Hematopoietic multipotent progenitor cell treated with erythropoietin and hydrocortisone succinate and interleukin-3 and kit ligand, for 8 days (in vitro differentiated cells): ENCODE measurements at regions not wholly inside any gene's neighbourhood (a gene's known extent, or its start where the extent isn't known, plus 50 kb on each side); places are given as distances from the start of the nearest gene placed in this dataset.

ENCODE experiments used
- DNase-seq: peaks from one replicate; pipeline ENCODE4 v3.0.0-alpha.2; 2015

- no peak for DNase-seq
Measured at GRCh38 chr13:107293924-107294323, 726.0 kb upstream of the ARGLU1 start.

- no peak for DNase-seq
Measured at GRCh38 chr13:107291875-107292274, 723.9 kb upstream of the ARGLU1 start.

GRCh38 chr13:107289540-107289939, 721.6 kb upstream of the ARGLU1 start:
- DNase-seq, result no peak

GRCh38 chr13:107284173-107284572, 716.2 kb upstream of the ARGLU1 start:
- no peak for DNase-seq

GRCh38 chr13:107277911-107278310, 710.0 kb upstream of the ARGLU1 start:
- no peak for DNase-seq

- DNase-seq, result no peak
Measured at GRCh38 chr13:107276936-107277335, 709.0 kb upstream of the ARGLU1 start.

GRCh38 chr13:107275945-107276614, 708.1 kb upstream of the ARGLU1 start:
- DNase-seq, result no peak

- DNase-seq, result no peak
Measured at GRCh38 chr13:107275312-107275711, 707.4 kb upstream of the ARGLU1 start.

- DNase-seq, result no peak
Measured at GRCh38 chr13:107271227-107271626, 703.3 kb upstream of the ARGLU1 start.

- no peak for DNase-seq
Measured at GRCh38 chr13:107266657-107267056, 698.7 kb upstream of the ARGLU1 start.

- DNase-seq, result no peak
Measured at GRCh38 chr13:107258599-107259187, 690.8 kb upstream of the ARGLU1 start.

GRCh38 chr13:107254392-107254791, 686.5 kb upstream of the ARGLU1 start:
- DNase-seq, result no peak

GRCh38 chr13:107252428-107252827, 684.5 kb upstream of the ARGLU1 start:
- no peak for DNase-seq

GRCh38 chr13:107252021-107252420, 684.1 kb upstream of the ARGLU1 start:
- DNase-seq, result no peak

GRCh38 chr13:107251341-107251740, 683.4 kb upstream of the ARGLU1 start:
- DNase-seq, result no peak

GRCh38 chr13:107250628-107251027, 682.7 kb upstream of the ARGLU1 start:
- DNase-seq, result no peak

GRCh38 chr13:107244241-107244640, 676.3 kb upstream of the ARGLU1 start:
- no peak for DNase-seq

GRCh38 chr13:107242138-107242537, 674.2 kb upstream of the ARGLU1 start:
- DNase-seq, result no peak

GRCh38 chr13:107241381-107241780, 673.4 kb upstream of the ARGLU1 start:
- DNase-seq, result no peak

GRCh38 chr13:107239213-107239612, 671.3 kb upstream of the ARGLU1 start:
- no peak for DNase-seq

GRCh38 chr13:107238262-107238981, 670.5 kb upstream of the ARGLU1 start:
- DNase-seq, result no peak

- DNase-seq, result no peak
Measured at GRCh38 chr13:107234319-107235073, 666.6 kb upstream of the ARGLU1 start.

- no peak for DNase-seq
Measured at GRCh38 chr13:107233541-107233940, 665.6 kb upstream of the ARGLU1 start.

GRCh38 chr13:107231944-107232343, 664.0 kb upstream of the ARGLU1 start:
- no peak for DNase-seq
